PC-3 (cell line): ENCODE measurements at regions not wholly inside any gene's neighbourhood (a gene's known extent, or its start where the extent isn't known, plus 50 kb on each side); places are given as distances from the start of the nearest gene placed in this dataset.
A peak's percentile ranks its signal among the peaks of the same experiment; 100 is the strongest.

ENCODE experiments used
- ATAC-seq: fragments of 200-7000 bp; cut with Tn5 transposase; 2 replicates; pipeline ENCODE4 v1.9.1; 2020; ENCODE audit warnings: mild to moderate bottlenecking, moderate library complexity
- BruUV-seq: library from RNA; stranded (reverse); fragments of 400-500 nt; replicated peaks from 2 replicates; lab custom pipeline; 2021; lab: Mats Ljungman, UMichigan
- CTCF ChIA-PET: fragments of 300-600 bp; sonication (Branson Sonifier 250); formaldehyde crosslinking; loops from one replicate; lab custom pipeline; 2022; ENCODE audit warnings: antibody characterized with exemption; lab: Charles Lee
- POLR2A ChIA-PET: fragments of 300-600 bp; sonication (Branson Sonifier 250); formaldehyde crosslinking; loops from one replicate; lab custom pipeline; 2022; ENCODE audit warnings: antibody characterized with exemption; ENCODE audit not compliant: unreplicated experiment; lab: Charles Lee
- DNase-seq: peaks from one replicate; pipeline ENCODE4 v3.0.0-alpha.2; 2015
- H2AFZ ChIP-seq: fragments of 300-600 bp; sonication (generic); 2 replicates; pipeline ENCODE4 v1.6.0; 2016; ENCODE audit warnings: antibody characterized with exemption, low read length
- H3F3A ChIP-seq: fragments of 300-600 bp; sonication (generic); one replicate; pipeline ENCODE4 v1.6.0; 2017; ENCODE audit warnings: antibody characterized with exemption, low read length, control low read depth, mild to moderate bottlenecking; ENCODE audit not compliant: unreplicated experiment
- H3K27ac ChIP-seq: fragments of 300-600 bp; sonication (generic); 2 replicates; pipeline ENCODE4 v1.5.1; 2016; ENCODE audit warnings: mild to moderate bottlenecking, low read length
- H3K27me3 ChIP-seq: fragments of 300-600 bp; sonication (generic); 2 replicates; pipeline ENCODE4 v1.6.1; 2016; ENCODE audit warnings: low read length, mixed read lengths
- H3K36me3 ChIP-seq: fragments of 300-600 bp; sonication (generic); 2 replicates; pipeline ENCODE4 v1.6.1; 2016; ENCODE audit warnings: low read depth, mixed run types, low read length, mixed read lengths
- H3K4me1 ChIP-seq: fragments of 300-600 bp; sonication (generic); 2 replicates; pipeline ENCODE4 v1.5.1; 2016; ENCODE audit warnings: low read length; ENCODE audit not compliant: insufficient read depth
- H3K4me2 ChIP-seq: fragments of 300-600 bp; sonication (generic); 2 replicates; pipeline ENCODE4 v1.6.0; 2016; ENCODE audit warnings: low read length
- H3K4me3 ChIP-seq: fragments of 300-600 bp; sonication (generic); 2 replicates; pipeline ENCODE4 v1.5.1; 2016; ENCODE audit warnings: mild to moderate bottlenecking, low read length, mixed read lengths
- H3K79me2 ChIP-seq: fragments of 300-600 bp; sonication (generic); 2 replicates; pipeline ENCODE4 v1.6.1; 2017; ENCODE audit warnings: low read length, mixed read lengths
- H3K9ac ChIP-seq: fragments of 300-600 bp; sonication (generic); 2 replicates; pipeline ENCODE4 v1.6.0; 2016; ENCODE audit warnings: mild to moderate bottlenecking, low read length
- H3K9me2 ChIP-seq: fragments of 300-600 bp; sonication (generic); replicated peaks from 2 replicates; pipeline ENCODE4 v1.6.1; 2016; ENCODE audit warnings: mixed run types, low read length, mixed read lengths
- H3K9me3 ChIP-seq: fragments of 300-600 bp; sonication (generic); 2 replicates; pipeline ENCODE4 v1.6.1; 2016; ENCODE audit warnings: low read length, mixed read lengths
- H4K20me1 ChIP-seq: fragments of 300-600 bp; sonication (generic); 2 replicates; pipeline ENCODE4 v1.6.1; 2016; ENCODE audit warnings: low read length, mixed read lengths
- CTCF ChIP-seq: fragments of 300-600 bp; sonication (generic); conservative IDR thresholded peaks from 2 replicates; pipeline ENCODE4 v1.5.1; 2017; ENCODE audit warnings: antibody characterized with exemption, low read depth, mild to moderate bottlenecking, low read length
- EZH2 ChIP-seq: fragments of 300-600 bp; sonication (generic); IDR thresholded peaks from one replicate; pipeline ENCODE4 v1.6.1; 2017; ENCODE audit warnings: antibody characterized with exemption, mild to moderate bottlenecking, low read length; ENCODE audit not compliant: unreplicated experiment
- EZH2phosphoT487 ChIP-seq: fragments of 300-600 bp; sonication (generic); IDR thresholded peaks from 2 replicates; pipeline ENCODE4 v1.6.1; 2018; ENCODE audit warnings: mild to moderate bottlenecking, antibody characterized with exemption, low read length, borderline replicate concordance
- intact Hi-C: fragments of 100-400 bp; cut with micrococcal nuclease; formaldehyde crosslinking; loops from 2 replicates; pipeline ENCODE4 v1.9.0; 2023

- Histone ChIP-seq H4K20me1 (no peaks in the 10 kb centered on the region), H3K9me2 (no peaks in the 10 kb centered on the region), H3K9me3 (no peaks in the 10 kb centered on the region), H3K4me2 (no peak overlapping the region), H3K4me3 (no peak overlapping the region), H3K79me2 (no peaks in the 10 kb centered on the region), H3K36me3 (no peaks in the 10 kb centered on the region), H3K27ac (no peak overlapping the region), H3F3A (no peaks in the 10 kb centered on the region), H3K4me1 (no peaks in the 10 kb centered on the region), H3K27me3 (no peaks in the 10 kb centered on the region), H3K9ac (no peak overlapping the region), H2AFZ (no peak overlapping the region)
- POLR2A ChIA-PET: no interaction called here
- ATAC-seq (no peak), DNase-seq (no peak)
- no peak for TF ChIP-seq EZH2phosphoT487
- TF ChIP-seq CTCF: no peak
- TF ChIP-seq EZH2: no peak
- intact Hi-C loops: no loop called here
- no TSS peak for BruUV-seq
- CTCF ChIA-PET: no interaction called here
Measured at GRCh38 chr17:33682599-33682998, 389.5 kb upstream of the ASIC2 start.

- intact Hi-C loops: no loop called here
- CTCF ChIA-PET: no interaction called here
- no peak for TF ChIP-seq EZH2phosphoT487
- TF ChIP-seq CTCF: no peak
- TF ChIP-seq EZH2: no peak
- POLR2A ChIA-PET: no interaction called here
- no peaks in the 10 kb centered on the region for H3K9me2 ChIP-seq
- no peaks in the 10 kb centered on the region for H3K4me1 ChIP-seq
- H3K9ac ChIP-seq: no peak overlapping the region
- BruUV-seq: no TSS peak
- DNase-seq (no peak), ATAC-seq (no peak)
- no peak overlapping the region for H2AFZ ChIP-seq
- H3K79me2 ChIP-seq: no peaks in the 10 kb centered on the region
- no peak overlapping the region for H3K4me3 ChIP-seq
- no peaks in the 10 kb centered on the region for H3K36me3 ChIP-seq
- no peaks in the 10 kb centered on the region for H4K20me1 ChIP-seq
- H3K27me3 ChIP-seq: no peaks in the 10 kb centered on the region
- no peak overlapping the region for H3K4me2 ChIP-seq
- H3K9me3 ChIP-seq: no peaks in the 10 kb centered on the region
- H3F3A ChIP-seq: no peaks in the 10 kb centered on the region
- no peak overlapping the region for H3K27ac ChIP-seq
Measured at GRCh38 chr17:33684735-33685134, 391.6 kb upstream of the ASIC2 start.

- H4K20me1 ChIP-seq: no peaks in the 10 kb centered on the region
- ATAC-seq (no peak), DNase-seq (no peak)
- H3K79me2 ChIP-seq: no peaks in the 10 kb centered on the region
- CTCF ChIA-PET: no interaction called here
- H3K9ac ChIP-seq: no peak overlapping the region
- H3K4me2 ChIP-seq: no peak overlapping the region
- intact Hi-C loops: no loop called here
- no peaks in the 10 kb centered on the region for H3F3A ChIP-seq
- no peak overlapping the region for H3K27ac ChIP-seq
- H3K4me3 ChIP-seq: no peak overlapping the region
- H3K27me3 ChIP-seq: no peaks in the 10 kb centered on the region
- TF ChIP-seq EZH2phosphoT487 (no peak), CTCF (peak; percentile 46; the same call in 1 of the 2 replicates), EZH2 (no peak)
- no peak overlapping the region for H2AFZ ChIP-seq
- H3K4me1 ChIP-seq: no peaks in the 10 kb centered on the region
- POLR2A ChIA-PET: no interaction called here
- no peaks in the 10 kb centered on the region for H3K36me3 ChIP-seq
- BruUV-seq: no TSS peak
- no peaks in the 10 kb centered on the region for H3K9me2 ChIP-seq
- no peaks in the 10 kb centered on the region for H3K9me3 ChIP-seq
Measured at GRCh38 chr17:33686171-33686570, 393.1 kb upstream of the ASIC2 start.
